ENCODE measurements at regions not wholly inside any gene's neighbourhood (a gene's known extent, or its start where the extent isn't known, plus 50 kb on each side); places are given as distances from the start of the nearest gene placed in this dataset.

DNA sequence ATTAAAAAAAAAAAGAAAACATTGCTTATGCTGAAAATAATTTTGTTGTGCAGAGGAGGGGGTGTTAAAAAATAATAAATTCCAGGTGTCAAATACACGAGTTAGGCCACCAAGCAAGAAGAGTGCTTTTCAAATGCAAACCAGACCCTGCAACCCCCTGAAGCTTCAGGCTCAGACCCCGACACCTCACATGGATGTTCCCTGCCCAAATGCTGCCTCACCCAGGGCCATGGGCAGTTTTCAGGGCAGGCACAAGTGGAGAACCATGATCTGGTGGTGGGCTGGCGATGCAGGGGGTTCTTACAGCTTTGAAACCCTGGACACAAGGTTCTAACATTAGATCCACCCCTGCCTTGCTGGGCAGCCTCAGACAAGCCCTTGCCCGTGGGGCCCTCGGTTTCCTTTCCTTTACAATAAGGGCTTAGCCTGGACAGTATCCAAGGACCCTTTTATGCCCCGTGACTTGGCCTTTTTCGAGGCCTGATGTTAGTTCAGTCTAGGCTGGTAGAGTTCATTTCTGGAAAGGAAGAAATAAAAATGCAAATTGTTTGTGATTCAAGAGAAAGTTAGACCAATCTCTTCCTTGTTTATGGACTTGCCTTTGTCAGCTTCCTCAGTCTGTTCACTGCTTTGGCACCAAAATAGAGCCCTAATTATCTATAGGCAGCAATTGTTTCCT is 168.7 kb downstream of the DDX1 start:
- no peak for DNase-seq
- H3K36me3 ChIP-seq (replicated peaks in 1 of 2; ENCODE audit: insufficient read depth in 1 of 2, low read depth in 2 of 2) = no peaks in the 10 kb centered on the region
- intact Hi-C loops (cut with DNase I) = no loop called here
- H3K27me3 ChIP-seq = no peaks in the 10 kb centered on the region
- no peaks in the 10 kb centered on the region for H3K4me1 ChIP-seq
- TF ChIP-seq, protein P1, sequence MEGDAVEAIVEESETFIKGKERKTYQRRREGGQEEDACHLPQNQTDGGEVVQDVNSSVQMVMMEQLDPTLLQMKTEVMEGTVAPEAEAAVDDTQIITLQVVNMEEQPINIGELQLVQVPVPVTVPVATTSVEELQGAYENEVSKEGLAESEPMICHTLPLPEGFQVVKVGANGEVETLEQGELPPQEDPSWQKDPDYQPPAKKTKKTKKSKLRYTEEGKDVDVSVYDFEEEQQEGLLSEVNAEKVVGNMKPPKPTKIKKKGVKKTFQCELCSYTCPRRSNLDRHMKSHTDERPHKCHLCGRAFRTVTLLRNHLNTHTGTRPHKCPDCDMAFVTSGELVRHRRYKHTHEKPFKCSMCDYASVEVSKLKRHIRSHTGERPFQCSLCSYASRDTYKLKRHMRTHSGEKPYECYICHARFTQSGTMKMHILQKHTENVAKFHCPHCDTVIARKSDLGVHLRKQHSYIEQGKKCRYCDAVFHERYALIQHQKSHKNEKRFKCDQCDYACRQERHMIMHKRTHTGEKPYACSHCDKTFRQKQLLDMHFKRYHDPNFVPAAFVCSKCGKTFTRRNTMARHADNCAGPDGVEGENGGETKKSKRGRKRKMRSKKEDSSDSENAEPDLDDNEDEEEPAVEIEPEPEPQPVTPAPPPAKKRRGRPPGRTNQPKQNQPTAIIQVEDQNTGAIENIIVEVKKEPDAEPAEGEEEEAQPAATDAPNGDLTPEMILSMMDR (IDR thresholded peaks at IDR 0.05) = no peak
- TF ChIP-seq POLR2A (IDR thresholded peaks at IDR 0.05) = no peak
- 57 to 60% methylated on average over 6 to 7 of the region's 7 CpGs for WGBS, 2 donors
- no peak overlapping the region for H3K4me3 ChIP-seq
- H3K9me3 ChIP-seq = peaks cover 0 to 4% (median 0%) of the 10 kb centered on the region in 3 donors
- no peak overlapping the region for H3K27ac ChIP-seq
- no peak for ATAC-seq

DNA sequence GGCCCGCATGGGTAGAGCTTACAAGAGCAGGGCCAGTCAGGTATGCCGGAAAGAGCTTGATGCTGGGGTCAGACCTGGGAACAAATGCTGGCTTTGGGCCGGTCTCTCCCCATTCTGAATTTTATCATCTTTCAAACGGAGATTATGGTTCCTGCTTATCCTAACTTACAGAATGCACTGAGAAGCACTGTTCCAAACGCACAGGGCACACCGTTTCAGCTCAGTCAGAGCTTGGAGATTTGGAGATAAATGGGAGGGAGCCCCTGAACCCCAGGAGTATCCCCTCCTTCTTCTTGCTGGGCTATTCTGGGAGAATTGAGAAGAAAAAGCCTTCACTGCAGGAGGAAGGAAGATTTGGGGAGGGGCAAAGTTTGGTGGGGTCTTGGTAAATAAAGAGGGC is 169.4 kb downstream of the DDX1 start:
- H3K9me3 ChIP-seq = peaks cover 0 to 4% (median 0%) of the 10 kb centered on the region in 3 donors
- H3K27ac ChIP-seq = no peak overlapping the region
- H3K36me3 ChIP-seq (replicated peaks in 1 of 2; ENCODE audit: insufficient read depth in 1 of 2, low read depth in 2 of 2) = no peaks in the 10 kb centered on the region
- no peak for ATAC-seq
- H3K4me1 ChIP-seq = no peaks in the 10 kb centered on the region
- TF ChIP-seq, protein P1 (IDR thresholded peaks at IDR 0.05) = no peak
- TF ChIP-seq POLR2A (IDR thresholded peaks at IDR 0.05) = no peak
- no peaks in the 10 kb centered on the region for H3K27me3 ChIP-seq
- H3K4me3 ChIP-seq = no peak overlapping the region
- intact Hi-C loops (cut with DNase I) = no loop called here
- no peak for DNase-seq
- 59 to 77% methylated on average over 6 of the region's 6 CpGs for WGBS, 2 donors

DNA sequence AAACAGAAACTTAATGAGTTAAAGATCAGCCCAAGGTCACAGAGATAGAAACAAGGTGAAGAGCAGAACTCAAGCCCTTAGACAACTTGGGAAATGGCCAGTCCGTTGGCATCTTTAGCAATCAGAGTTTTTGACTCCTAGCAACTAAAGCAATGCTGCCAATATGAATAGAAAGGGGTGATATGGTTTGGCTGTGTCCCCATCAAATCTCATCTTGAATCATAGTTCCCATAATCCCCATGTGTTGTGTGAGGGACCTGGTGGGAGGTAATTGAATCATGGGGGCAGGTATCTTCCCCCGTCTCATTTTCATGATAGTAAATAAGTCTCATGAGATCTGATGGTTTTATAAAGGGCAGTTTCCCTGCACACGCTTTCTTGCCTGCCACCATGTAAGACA is 170.2 kb downstream of the DDX1 start:
- no peak for TF ChIP-seq POLR2A (IDR thresholded peaks at IDR 0.05)
- TF ChIP-seq, protein P1 (IDR thresholded peaks at IDR 0.05) = no peak
- Histone ChIP-seq H3K36me3 (replicated peaks in 1 of 2; ENCODE audit: insufficient read depth in 1 of 2, low read depth in 2 of 2) (no peaks in the 10 kb centered on the region), H3K4me1 (peaks cover 4% of the 10 kb centered on the region), H3K27ac (no peak overlapping the region), H3K9me3 (peaks cover 0 to 4% (median 0%) of the 10 kb centered on the region in 3 donors), H3K27me3 (no peaks in the 10 kb centered on the region), H3K4me3 (no peak overlapping the region)
- ATAC-seq = no peak
- 61 to 75% methylated on average over 3 of the region's 3 CpGs for WGBS, 2 donors
- intact Hi-C loops (cut with DNase I) = no loop called here
- DNase-seq = no peak

DNA sequence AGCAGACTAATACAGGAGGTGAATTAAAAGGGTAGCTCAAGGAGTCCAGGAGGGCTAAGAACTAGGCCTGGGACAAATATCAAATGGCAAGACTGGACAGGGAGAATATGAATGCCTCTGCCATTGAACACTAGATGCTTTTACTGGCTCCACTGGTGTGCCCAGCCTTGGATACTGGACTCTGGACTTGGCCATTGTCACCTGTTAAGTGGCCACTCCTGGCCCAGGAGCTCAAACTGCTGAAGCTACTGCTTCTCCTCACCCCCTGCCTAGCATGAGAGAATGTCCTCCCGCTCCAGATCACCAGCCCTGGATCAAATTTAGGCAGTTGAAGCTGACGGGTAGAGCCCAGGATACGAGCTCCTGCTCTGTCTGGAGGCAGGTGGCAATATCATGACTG is 170.8 kb downstream of the DDX1 start:
- no peak for DNase-seq
- WGBS, 2 donors = 68 to 90% methylated on average over 3 of the region's 3 CpGs
- TF ChIP-seq POLR2A (IDR thresholded peaks at IDR 0.05) = no peak
- TF ChIP-seq, protein P1 (IDR thresholded peaks at IDR 0.05) = no peak

More for the DNA sequence above, 170.8 kb downstream of the DDX1 start:
- no peak overlapping the region for H3K4me3 ChIP-seq
- intact Hi-C loops (cut with DNase I) = no loop called here
- peaks cover 0 to 4% (median 0%) of the 10 kb centered on the region in 3 donors for H3K9me3 ChIP-seq
- peaks cover 4% of the 10 kb centered on the region for H3K4me1 ChIP-seq
- H3K36me3 ChIP-seq (replicated peaks in 1 of 2; ENCODE audit: insufficient read depth in 1 of 2, low read depth in 2 of 2) = no peaks in the 10 kb centered on the region
- H3K27me3 ChIP-seq = no peaks in the 10 kb centered on the region
- H3K27ac ChIP-seq = no peak overlapping the region
- ATAC-seq = no peak

Data from body of pancreas (tissue), 4 donors.